HEK293 (cell line): ENCODE measurements at regions not wholly inside any gene's neighbourhood (a gene's known extent, or its start where the extent isn't known, plus 50 kb on each side); places are given as distances from the start of the nearest gene placed in this dataset.

Experiments used
- CTCF ChIA-PET: fragments of 350-600 bp; formaldehyde crosslinking; extraction: SDS; loops from one replicate; lab custom pipeline; 2021; ENCODE audit warnings: antibody characterized with exemption; lab: Yijun Ruan, JAX
- POLR2A ChIA-PET: fragments of 300-600 bp; formaldehyde crosslinking; extraction: SDS; loops from one replicate; lab custom pipeline; 2020; ENCODE audit warnings: antibody characterized with exemption, inconsistent platforms; lab: Yijun Ruan, JAX
- H3K27ac ChIP-seq: fragments of 200-500 bp; sonication (Bioruptor generic); 2 replicates; pipeline ENCODE4 v1.5.1; 2014; ENCODE audit warnings: low read depth, low read length, control low read depth, inconsistent platforms; ENCODE audit errors: extremely low read depth
- H3K36me3 ChIP-seq, 2 experiments: fragments of 200-500 bp in 1 of 2; sonication (Bioruptor generic) in 1 of 2; 1 replicate in 1 of 2; 2 replicates in 1 of 2; pipeline ENCODE4 v1.5.1; 2014 to 2017; ENCODE audit warnings: inconsistent platforms in 2 of 2, low read length in 2 of 2; ENCODE audit not compliant: control insufficient read depth in 2 of 2, insufficient read depth in 1 of 2
- H3K4me1 ChIP-seq: fragments of 200-500 bp; sonication (Bioruptor generic); 2 replicates; pipeline ENCODE4 v1.5.1; 2014; ENCODE audit warnings: mild to moderate bottlenecking, low read length, inconsistent platforms; ENCODE audit not compliant: control insufficient read depth, insufficient read depth
- H3K4me3 ChIP-seq: 2 replicates; pipeline ENCODE4 v1.5.1; 2011; ENCODE audit warnings: low read depth, mild to moderate bottlenecking, control low read depth, low read length, moderate library complexity
- H3K9me3 ChIP-seq: fragments of 200-500 bp; sonication (Bioruptor generic); 2 replicates; pipeline ENCODE4 v1.5.1; 2014; ENCODE audit warnings: low read depth, low read length, inconsistent platforms; ENCODE audit not compliant: control insufficient read depth, insufficient read depth
- FEZF1 ChIP-seq: fragments of 450-650 bp; formaldehyde crosslinking; IDR thresholded peaks from 2 replicates; pipeline ENCODE4 v1.5.1; 2016; ENCODE audit warnings: missing biosample characterization, missing genetic modification characterization
- IKZF3 ChIP-seq: fragments of 450-650 bp; IDR thresholded peaks from 2 replicates; pipeline ENCODE4 v1.5.0; 2018; ENCODE audit warnings: missing biosample characterization, mild to moderate bottlenecking, missing genetic modification characterization, moderate library complexity
- KLF1 ChIP-seq: fragments of 450-650 bp; formaldehyde crosslinking; IDR thresholded peaks from 2 replicates; pipeline ENCODE4 v1.5.1; 2016; ENCODE audit warnings: missing biosample characterization, missing genetic modification characterization
- KLF7 ChIP-seq: fragments of 450-650 bp; formaldehyde crosslinking; IDR thresholded peaks from 2 replicates; pipeline ENCODE4 v1.5.1; 2016; ENCODE audit warnings: missing biosample characterization, missing genetic modification characterization, borderline replicate concordance
- MYNN ChIP-seq: fragments of 450-650 bp; formaldehyde crosslinking; IDR thresholded peaks from 2 replicates; pipeline ENCODE4 v1.5.1; 2016; ENCODE audit warnings: missing biosample characterization, missing genetic modification characterization, borderline replicate concordance
- RBAK ChIP-seq: fragments of 450-650 bp; formaldehyde crosslinking; IDR thresholded peaks from 2 replicates; pipeline ENCODE4 v1.5.1; 2016; ENCODE audit warnings: missing biosample characterization, missing genetic modification characterization
- SCRT2 ChIP-seq: fragments of 450-650 bp; formaldehyde crosslinking; IDR thresholded peaks from 2 replicates; pipeline ENCODE4 v1.5.1; 2016; ENCODE audit warnings: missing biosample characterization, missing genetic modification characterization
- SP7 ChIP-seq: fragments of 450-650 bp; formaldehyde crosslinking; IDR thresholded peaks from 2 replicates; pipeline ENCODE4 v1.5.1; 2016; ENCODE audit warnings: missing biosample characterization, missing genetic modification characterization
- TCF7L2 ChIP-seq: IDR thresholded peaks from 2 replicates; pipeline ENCODE4 v1.6.1; 2011; ENCODE audit warnings: low read depth, mild to moderate bottlenecking, inconsistent platforms, low read length, moderate library complexity, borderline replicate concordance
- ZBTB26 ChIP-seq: fragments of 450-650 bp; formaldehyde crosslinking; optimal IDR thresholded peaks from 2 replicates; pipeline ENCODE3; 2016; ENCODE audit warnings: missing biosample characterization, mild to moderate bottlenecking, missing genetic modification characterization
- ZFP37 ChIP-seq: fragments of 450-650 bp; formaldehyde crosslinking; IDR thresholded peaks from 2 replicates; pipeline ENCODE4 v1.5.1; 2016; ENCODE audit warnings: missing biosample characterization, missing genetic modification characterization
- ZNF138 ChIP-seq: fragments of 450-650 bp; formaldehyde crosslinking; IDR thresholded peaks from 2 replicates; pipeline ENCODE4 v1.5.1; 2016; ENCODE audit warnings: missing biosample characterization, missing genetic modification characterization, borderline replicate concordance
- ZNF211 ChIP-seq: fragments of 450-650 bp; formaldehyde crosslinking; IDR thresholded peaks from 2 replicates; pipeline ENCODE4 v1.5.1; 2016; ENCODE audit warnings: low read depth, missing biosample characterization, missing genetic modification characterization
- ZNF280D ChIP-seq: fragments of 450-650 bp; formaldehyde crosslinking; IDR thresholded peaks from 2 replicates; pipeline ENCODE4 v1.5.1; 2016; ENCODE audit warnings: missing biosample characterization, missing genetic modification characterization
- ZNF426 ChIP-seq: fragments of 450-650 bp; formaldehyde crosslinking; IDR thresholded peaks from 2 replicates; pipeline ENCODE4 v1.5.1; 2017; ENCODE audit warnings: missing biosample characterization, missing genetic modification characterization, mild to moderate bottlenecking, inconsistent platforms, moderate library complexity
- ZNF473 ChIP-seq: fragments of 450-650 bp; formaldehyde crosslinking; IDR thresholded peaks from 2 replicates; pipeline ENCODE4 v1.5.1; 2017; ENCODE audit warnings: missing biosample characterization, missing genetic modification characterization
- ZNF518A ChIP-seq: fragments of 450-650 bp; formaldehyde crosslinking; conservative IDR thresholded peaks from 2 replicates; pipeline ENCODE4 v1.5.1; 2016; ENCODE audit warnings: low read depth, missing biosample characterization, missing genetic modification characterization
- ZNF548 ChIP-seq: fragments of 450-650 bp; formaldehyde crosslinking; IDR thresholded peaks from 2 replicates; pipeline ENCODE4 v1.5.1; 2016; ENCODE audit warnings: missing biosample characterization, missing genetic modification characterization
- ZNF621 ChIP-seq: fragments of 450-650 bp; formaldehyde crosslinking; IDR thresholded peaks from 2 replicates; pipeline ENCODE4 v1.5.1; 2017; ENCODE audit warnings: missing biosample characterization, missing genetic modification characterization
- ZNF629 ChIP-seq: fragments of 450-650 bp; formaldehyde crosslinking; IDR thresholded peaks from 2 replicates; pipeline ENCODE4 v1.5.1; 2017; ENCODE audit warnings: missing biosample characterization, missing genetic modification characterization
- ZNF677 ChIP-seq: fragments of 450-650 bp; IDR thresholded peaks from 2 replicates; pipeline ENCODE4 v1.5.0; 2018; ENCODE audit warnings: missing biosample characterization, mild to moderate bottlenecking, missing genetic modification characterization, moderate library complexity

- TF ChIP-seq ZNF518A = no peak
These were observed 242.8 kb downstream of the ATP23 start (continued) for GRCh38 chr12:58184212-58184611.

GRCh38 chr12:58186401-58186800 lies 245.0 kb downstream of the ATP23 start:
- H3K36me3 ChIP-seq = no peaks in the 10 kb centered on the region
- TF ChIP-seq ZNF138 (tag by site-specific recombination) (no peak), ZNF548 (tag by site-specific recombination) (no peak), ZNF621 (tag by site-specific recombination) (no peak), SCRT2 (tag by site-specific recombination) (no peak), ZNF426 (tag by site-specific recombination) (no peak), IKZF3 (tag by site-specific recombination) (no peak), ZNF629 (tag by site-specific recombination) (no peak), MYNN (tag by site-specific recombination) (no peak), ZNF473 (tag by site-specific recombination) (no peak), KLF1 (tag by site-specific recombination) (no peak), ZNF211 (tag by site-specific recombination) (no peak), FEZF1 (tag by site-specific recombination) (no peak), TCF7L2 (no peak), SP7 (tag by site-specific recombination) (no peak), RBAK (tag by site-specific recombination) (no peak), ZNF280D (tag by site-specific recombination) (no peak)
- TF ChIP-seq, all 188 proteins: peak for 0
- Histone ChIP-seq H3K9me3 (no peaks in the 10 kb centered on the region), H3K4me1 (no peaks in the 10 kb centered on the region), H3K4me3 (no peak overlapping the region), H3K27ac (no peak overlapping the region)
- POLR2A ChIA-PET = no interaction called here
- CTCF ChIA-PET = no interaction called here

GRCh38 chr12:58186914-58187313 lies 245.5 kb downstream of the ATP23 start:
- ChIA-PET CTCF (interaction anchor here (1.5 kb wide), 1 partner anchor 10 kb away, joined by 6 read pairs; no protein-coding TSS in a partner anchor), POLR2A (no interaction called here)
- no peaks in the 10 kb centered on the region for H3K9me3 ChIP-seq
- no peak overlapping the region for H3K4me3 ChIP-seq
- H3K36me3 ChIP-seq = no peaks in the 10 kb centered on the region
- H3K27ac ChIP-seq = no peak overlapping the region
- TF ChIP-seq ZNF677 (peak; percentile 47; the same call in 1 of the 2 replicates), KLF7 (tag by site-specific recombination) (no peak), ZFP37 (no peak), ZBTB26 (tag by site-specific recombination) (no peak)
- no peaks in the 10 kb centered on the region for H3K4me1 ChIP-seq
